Common myeloid progenitor, CD34-positive (primary cell): ENCODE measurements at regions not wholly inside any gene's neighbourhood (a gene's known extent, or its start where the extent isn't known, plus 50 kb on each side); places are given as distances from the start of the nearest gene placed in this dataset.

Experiments
- CTCF ChIA-PET: fragments of 350-600 bp; sonication (Branson Sonifier 250); formaldehyde crosslinking; loops from one replicate; lab custom pipeline; 2021; ENCODE audit warnings: antibody characterized with exemption; lab: Charles Lee
- POLR2A ChIA-PET: fragments of 350-600 bp; sonication (Branson Sonifier 250); formaldehyde crosslinking; loops from one replicate; lab custom pipeline; 2021; ENCODE audit warnings: antibody characterized with exemption; lab: Charles Lee
- DNase-seq, 3 donors: peaks; one replicate each; pipeline versions ENCODE4 v3.0.0 to v3.0.0-alpha.2; 2013
- H3K27ac ChIP-seq, 2 experiments: 1 replicate in 1 of 2; 2 replicates in 1 of 2; pipeline ENCODE4 v1.7.0; 2013; ENCODE audit warnings: inconsistent platforms in 2 of 2, low read length in 2 of 2, mild to moderate bottlenecking in 2 of 2, low read depth in 1 of 2, moderate library complexity in 1 of 2; ENCODE audit not compliant: severe bottlenecking in 2 of 2, insufficient read depth in 1 of 2, poor library complexity in 1 of 2
- H3K27me3 ChIP-seq, 5 experiments: replicated peaks in 2 of 5; 1 replicate in 3 of 5; 2 replicates in 2 of 5; pipeline versions ENCODE4 v1.6.1 to v1.7.0; 2013; ENCODE audit warnings: low read length in 4 of 5, mild to moderate bottlenecking in 2 of 5, moderate library complexity in 2 of 5, inconsistent platforms in 1 of 5; ENCODE audit not compliant: insufficient read depth in 5 of 5, control insufficient read depth in 4 of 5
- H3K36me3 ChIP-seq, 4 experiments: 1 replicate in 2 of 4; 2 replicates in 2 of 4; pipeline versions ENCODE4 v1.6.1 to v1.7.0; 2013; ENCODE audit warnings: low read length in 3 of 4, control low read depth in 1 of 4, mild to moderate bottlenecking in 1 of 4; ENCODE audit not compliant: control insufficient read depth in 4 of 4, insufficient read depth in 4 of 4
- H3K4me1 ChIP-seq, 4 experiments: 1 replicate in 3 of 4; 2 replicates in 1 of 4; pipeline versions ENCODE4 v1.6.1 to v1.7.1; 2013; ENCODE audit warnings: low read length in 3 of 4, mild to moderate bottlenecking in 3 of 4, control low read depth in 1 of 4, inconsistent platforms in 1 of 4, moderate library complexity in 1 of 4; ENCODE audit not compliant: control insufficient read depth in 4 of 4, insufficient read depth in 4 of 4; ENCODE audit errors: control extremely low read depth in 1 of 4
- H3K4me3 ChIP-seq, 7 experiments: 1 replicate in 4 of 7; 2 replicates in 3 of 7; pipeline versions ENCODE4 v1.5.1 to v1.7.0; 2013; ENCODE audit warnings: mild to moderate bottlenecking in 7 of 7, low read length in 6 of 7, moderate library complexity in 6 of 7, inconsistent platforms in 2 of 7, low read depth in 2 of 7, control low read depth in 1 of 7; ENCODE audit not compliant: insufficient read depth in 4 of 7, control insufficient read depth in 1 of 7; ENCODE audit errors: extremely low read depth in 1 of 7
- H3K9me3 ChIP-seq, 5 experiments: 1 replicate in 4 of 5; 2 replicates in 1 of 5; pipeline versions ENCODE4 v1.6.1 to v1.7.1; 2013; ENCODE audit warnings: low read length in 4 of 5, mild to moderate bottlenecking in 2 of 5, inconsistent platforms in 1 of 5, low read depth in 1 of 5, moderate library complexity in 1 of 5; ENCODE audit not compliant: control insufficient read depth in 4 of 5, insufficient read depth in 2 of 5; ENCODE audit errors: control extremely low read depth in 1 of 5
- whole genome bisulfite sequencing: methylation state at CpG from one replicate; pipeline ENCODE4 v1.1.5; 2013; ENCODE audit not compliant: insufficient coverage; 5-methylcytosine and 5-hydroxymethylcytosine counted together

DNA sequence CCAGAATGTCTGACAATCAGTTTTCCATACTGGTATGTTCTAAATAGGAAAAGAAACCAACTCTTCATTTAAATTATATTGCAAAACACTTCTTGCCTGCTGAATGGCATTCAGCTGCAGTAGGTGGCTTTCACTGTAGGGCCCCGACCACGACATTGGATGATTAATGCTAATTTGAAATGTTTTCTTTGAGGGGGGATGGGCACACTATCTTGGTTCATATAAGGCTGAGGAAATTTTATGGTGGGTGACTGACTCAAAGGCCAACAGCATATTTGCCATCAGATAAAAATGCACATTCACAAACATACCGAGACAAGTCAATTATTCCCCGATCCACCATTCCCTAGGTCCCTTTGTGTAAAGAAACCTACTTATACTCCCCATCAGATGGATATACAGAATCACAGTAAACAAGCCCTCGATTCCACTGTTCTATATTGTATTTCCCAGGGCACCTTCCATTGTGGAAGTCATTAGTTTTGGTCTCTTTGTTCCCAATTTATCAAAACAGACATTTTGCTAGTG, 464.2 kb upstream of the DAB1 start:
- CTCF ChIA-PET: interaction anchor here (0.6 kb wide), 1 partner anchor 8 kb away, joined by 3 read pairs; no protein-coding TSS in a partner anchor
- Histone ChIP-seq H3K36me3 (no peaks in the 10 kb centered on the region), H3K4me1 (no peaks in the 10 kb centered on the region), H3K9me3 (no peaks in the 10 kb centered on the region), H3K27me3 (peaks cover 0 to 2% (median 0%) of the 10 kb centered on the region in 5 experiments), H3K27ac (no peak overlapping the region), H3K4me3 (no peak overlapping the region)
- DNase-seq: no peak
- POLR2A ChIA-PET: no interaction called here
- 100% methylated on average over 2 of the region's 5 CpGs for WGBS

DNA sequence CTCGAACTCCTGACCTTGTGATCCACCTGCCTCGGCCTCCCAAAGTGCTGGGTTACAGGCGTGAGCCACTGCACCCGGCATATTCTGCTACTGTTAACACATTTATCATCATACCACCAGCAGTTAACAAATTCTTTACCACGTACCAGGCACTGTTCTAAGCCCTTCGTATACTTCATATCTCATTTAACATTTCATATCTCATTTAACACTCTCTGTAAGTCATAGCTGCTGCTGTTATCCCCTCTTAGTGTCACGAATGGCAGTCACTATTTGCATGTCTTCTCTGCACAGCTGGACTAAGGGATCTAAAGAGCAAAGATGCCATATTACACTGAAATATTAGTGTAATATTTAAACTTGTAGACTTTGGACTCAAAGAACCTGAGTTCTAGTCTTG, 462.5 kb upstream of the DAB1 start:
- 99% methylated on average over 6 of the region's 7 CpGs for WGBS
- H3K27me3 ChIP-seq: peaks cover 0 to 2% (median 0%) of the 10 kb centered on the region in 5 experiments
- POLR2A ChIA-PET: no interaction called here
- H3K27ac ChIP-seq: no peak overlapping the region
- DNase-seq: no peak
- H3K4me3 ChIP-seq: no peak overlapping the region
- no peaks in the 10 kb centered on the region for H3K36me3 ChIP-seq
- H3K4me1 ChIP-seq: no peaks in the 10 kb centered on the region
- CTCF ChIA-PET: no interaction called here
- H3K9me3 ChIP-seq: no peaks in the 10 kb centered on the region

- H3K27me3 ChIP-seq: peaks cover 0 to 2% (median 0%) of the 10 kb centered on the region in 5 experiments
- H3K4me1 ChIP-seq: no peaks in the 10 kb centered on the region
- ChIA-PET CTCF (no interaction called here), POLR2A (no interaction called here)
- no peaks in the 10 kb centered on the region for H3K9me3 ChIP-seq
- H3K27ac ChIP-seq: no peak overlapping the region
- DNase-seq: no peak
- WGBS: 100% methylated on average over 4 of the region's 4 CpGs
- H3K36me3 ChIP-seq: no peaks in the 10 kb centered on the region
- H3K4me3 ChIP-seq: no peak overlapping the region
Measured at GRCh38 chr1:57883642-57883995, 459.8 kb upstream of the DAB1 start.

- Histone ChIP-seq H3K4me1 (no peaks in the 10 kb centered on the region), H3K36me3 (no peaks in the 10 kb centered on the region), H3K27ac (no peak overlapping the region), H3K4me3 (no peak overlapping the region), H3K27me3 (peaks cover 0 to 2% (median 0%) of the 10 kb centered on the region in 5 experiments), H3K9me3 (no peaks in the 10 kb centered on the region)
- 98% methylated on average over 5 of the region's 6 CpGs for WGBS
- no peak for DNase-seq
- POLR2A ChIA-PET: no interaction called here
- CTCF ChIA-PET: no interaction called here
Measured at GRCh38 chr1:57882934-57883641, 459.2 kb upstream of the DAB1 start.

GRCh38 chr1:57882072-57882471, 458.2 kb upstream of the DAB1 start:
- 81% methylated on average over 2 of the region's 3 CpGs for WGBS
- POLR2A ChIA-PET: interaction anchor here (0.7 kb wide), 1 partner anchor 13 kb away, joined by 3 read pairs; no protein-coding TSS in a partner anchor

DNA sequence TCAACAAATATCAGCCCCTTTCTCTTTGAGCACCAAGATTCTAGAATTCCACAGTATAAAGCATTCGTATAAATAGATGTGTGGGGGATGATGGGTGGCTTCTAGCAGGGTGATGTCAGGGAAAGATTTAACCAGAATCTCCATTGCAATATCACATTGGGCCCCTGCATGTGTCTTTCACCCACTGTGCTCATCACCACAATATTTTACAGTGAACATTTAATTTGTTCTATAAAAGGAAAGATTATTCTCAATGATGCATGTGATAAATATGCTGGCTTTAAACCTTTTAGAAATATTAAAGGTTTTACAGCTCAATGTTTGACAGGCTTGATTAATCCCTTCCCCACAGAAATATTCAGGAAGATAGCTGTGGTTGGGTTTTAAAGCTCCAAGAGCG, 457.8 kb upstream of the DAB1 start:
- CTCF ChIA-PET: no interaction called here
- 71% methylated on average over 1 of the region's 2 CpGs for whole genome bisulfite sequencing
- POLR2A ChIA-PET: interaction anchor here (0.7 kb wide), 1 partner anchor 13 kb away, joined by 3 read pairs; no protein-coding TSS in a partner anchor

More at GRCh38 chr1:57882072-57882471, 458.2 kb upstream of the DAB1 start:
- Histone ChIP-seq H3K9me3 (no peaks in the 10 kb centered on the region), H3K27me3 (peaks cover 0 to 2% (median 0%) of the 10 kb centered on the region in 5 experiments), H3K27ac (no peak overlapping the region), H3K4me3 (no peak overlapping the region), H3K4me1 (no peaks in the 10 kb centered on the region), H3K36me3 (no peaks in the 10 kb centered on the region)
- no peak for DNase-seq
- CTCF ChIA-PET: no interaction called here

GRCh38 chr1:57879700-57880099, 455.8 kb upstream of the DAB1 start:
- ChIA-PET POLR2A (no interaction called here), CTCF (no interaction called here)
- 96% methylated on average over 2 of the region's 3 CpGs for WGBS
- Histone ChIP-seq H3K36me3 (no peaks in the 10 kb centered on the region), H3K27ac (no peak overlapping the region), H3K27me3 (peaks cover 0 to 2% (median 0%) of the 10 kb centered on the region in 5 experiments), H3K9me3 (no peaks in the 10 kb centered on the region), H3K4me1 (no peaks in the 10 kb centered on the region), H3K4me3 (no peak overlapping the region)
- no peak for DNase-seq

More for the DNA sequence above, 457.8 kb upstream of the DAB1 start:
- Histone ChIP-seq H3K4me3 (no peak overlapping the region), H3K36me3 (no peaks in the 10 kb centered on the region), H3K27me3 (peaks cover 0 to 2% (median 0%) of the 10 kb centered on the region in 5 experiments), H3K9me3 (no peaks in the 10 kb centered on the region), H3K4me1 (no peaks in the 10 kb centered on the region), H3K27ac (no peak overlapping the region)
- no peak for DNase-seq
